A549 (cell line): ENCODE measurements at regions not wholly inside any gene's neighbourhood (a gene's known extent, or its start where the extent isn't known, plus 50 kb on each side); places are given as distances from the start of the nearest gene placed in this dataset.
A peak's percentile ranks its signal among the peaks of the same experiment; 100 is the strongest.

ENCODE experiments used
- ATAC-seq, 2 experiments: fragments of 200-7000 bp in 1 of 2; fragments of >200 bp in 1 of 2; cut with Nextera tagmentation in 1 of 2; cut with Tn5 transposase in 1 of 2; 3 replicates each; pipeline versions ENCODE4 v1.8.0 to v1.9.1; 2018 to 2020; ENCODE audit warnings: mild to moderate bottlenecking in 1 of 2, moderate library complexity in 1 of 2
- CTCF ChIA-PET: fragments of 300-600 bp; sonication (Branson Sonifier 250); formaldehyde crosslinking; extraction: SDS; loops from one replicate; lab custom pipeline; 2021; ENCODE audit warnings: antibody characterized with exemption, inconsistent platforms; lab: Yijun Ruan, JAX
- POLR2A ChIA-PET: fragments of 350-600 bp; formaldehyde crosslinking; extraction: SDS; loops from one replicate; lab custom pipeline; 2021; ENCODE audit warnings: antibody characterized with exemption, inconsistent platforms; lab: Yijun Ruan, JAX
- DNase-seq, 2 experiments: peaks; one replicate each; pipeline versions ENCODE4 v3.0.0 to v3.0.0-alpha.2; 2011 to 2016; ENCODE audit warnings: low read depth in 1 of 2, low spot score in 1 of 2
- FAIRE-seq: peaks from 2 replicates; lab custom pipeline; 2011; peaks lifted over from hg19 to GRCh38; lab: Jason Lieb, UNC
- H3K27ac ChIP-seq, 2 experiments: fragments of >200 bp; sonication (Bioruptor Twin); formaldehyde crosslinking; 3 replicates each; pipeline ENCODE4 v1.5.1; 2016 to 2017
- H3K4me1 ChIP-seq: fragments of >200 bp; sonication (Bioruptor Twin); formaldehyde crosslinking; 3 replicates; pipeline ENCODE4 v1.6.1; 2016
- H3K4me2 ChIP-seq: fragments of >200 bp; sonication (Bioruptor Twin); formaldehyde crosslinking; 3 replicates; pipeline ENCODE4 v1.6.1; 2016
- H3K4me3 ChIP-seq: fragments of >200 bp; sonication (Bioruptor Twin); formaldehyde crosslinking; 3 replicates; pipeline ENCODE4 v1.5.1; 2016
- H3K9me3 ChIP-seq: fragments of >200 bp; sonication (Bioruptor Twin); formaldehyde crosslinking; 3 replicates; pipeline ENCODE4 v1.6.1; 2016
- EHF ChIP-seq: fragments of 250-450 bp; sonication (Bioruptor Pico); IDR thresholded peaks from 2 replicates; pipeline ENCODE4 v1.5.0; 2020; ENCODE audit warnings: mild to moderate bottlenecking
- EHMT2 ChIP-seq: fragments of 200-600 bp; sonication (generic); IDR thresholded peaks from 2 replicates; pipeline ENCODE4 v1.6.1; 2016; ENCODE audit warnings: antibody characterized with exemption, low read depth, mild to moderate bottlenecking, moderate library complexity
- EP300 ChIP-seq, 2 experiments: fragments of >200 bp; sonication (Bioruptor Twin); formaldehyde crosslinking; IDR thresholded peaks; 2 replicates in 1 of 2; 3 replicates in 1 of 2; pipeline ENCODE4 v1.6.1; 2016 to 2017
- ESRRA ChIP-seq: fragments of 150-350 bp; IDR thresholded peaks from 2 replicates; pipeline ENCODE4 v1.6.1; 2014; ENCODE audit warnings: mild to moderate bottlenecking, low read length, borderline replicate concordance
- FOSL2 ChIP-seq, 2 experiments: fragments of 450-650 bp in 1 of 2; fragments of >200 bp in 1 of 2; sonication (Bioruptor Twin) in 1 of 2; formaldehyde crosslinking; IDR thresholded peaks; 2 replicates each; pipeline versions ENCODE4 v1.5.0 to v1.6.1; 2016 to 2020; ENCODE audit warnings: mild to moderate bottlenecking in 1 of 2, moderate library complexity in 1 of 2
- HOXB5 ChIP-seq: fragments of 250-450 bp; sonication (Bioruptor Pico); IDR thresholded peaks from 2 replicates; pipeline ENCODE4 v1.5.0; 2020; ENCODE audit warnings: mild to moderate bottlenecking, moderate library complexity
- JUN ChIP-seq, 2 experiments: fragments of >200 bp; sonication (Bioruptor Twin); formaldehyde crosslinking; IDR thresholded peaks; 2 replicates in 1 of 2; 3 replicates in 1 of 2; pipeline ENCODE4 v1.6.1; 2016 to 2017
- KDM1A ChIP-seq: fragments of 200-600 bp; sonication (generic); IDR thresholded peaks from 2 replicates; pipeline ENCODE4 v1.6.1; 2016; ENCODE audit warnings: low read depth, mild to moderate bottlenecking
- NFE2L2 ChIP-seq: fragments of 150-350 bp; conservative IDR thresholded peaks from 2 replicates; pipeline ENCODE4 v1.6.1; 2014; ENCODE audit warnings: low read length
- NR3C1 ChIP-seq: fragments of >200 bp; sonication (Bioruptor Twin); formaldehyde crosslinking; IDR thresholded peaks from 3 replicates; pipeline ENCODE4 v1.6.1; 2017
- PHF8 ChIP-seq: fragments of 200-600 bp; sonication (generic); IDR thresholded peaks from 2 replicates; pipeline ENCODE4 v1.6.1; 2016; ENCODE audit warnings: low read depth, mild to moderate bottlenecking, antibody characterized with exemption, moderate library complexity, borderline replicate concordance
- POLR2A ChIP-seq: IDR thresholded peaks from 2 replicates; pipeline ENCODE4 v1.6.1; 2012; ENCODE audit warnings: mild to moderate bottlenecking, low read length
- POLR2AphosphoS2 ChIP-seq: conservative IDR thresholded peaks from 2 replicates; pipeline ENCODE4 v1.6.1; 2012; ENCODE audit warnings: low read length, improper control_type of control experiment, inconsistent platforms
- RARB ChIP-seq: fragments of 250-450 bp; sonication (Bioruptor Pico); IDR thresholded peaks from 2 replicates; pipeline ENCODE4 v1.8.0; 2021; ENCODE audit warnings: mild to moderate bottlenecking, moderate library complexity
- ZNF302 ChIP-seq: fragments of 250-450 bp; sonication (Bioruptor Pico); IDR thresholded peaks from 2 replicates; pipeline ENCODE4 v1.9.0; 2021; ENCODE audit warnings: inconsistent platforms, mild to moderate bottlenecking, moderate library complexity
- WGBS: methylation state at CpG from one replicate; pipeline ENCODE4 v1.1.6; 2017; ENCODE audit errors: missing lambda C conversion rate; 5-methylcytosine and 5-hydroxymethylcytosine counted together
- TF ChIP-seq, protein P1 (sequence below): IDR thresholded peaks from 2 replicates; pipeline ENCODE4 v1.6.1; 2012
- TF ChIP-seq, protein P2 (sequence below): IDR thresholded peaks from 2 replicates; pipeline ENCODE4 v1.6.1; 2012; ENCODE audit warnings: low read depth, borderline replicate concordance
- TF ChIP-seq, protein P3 (sequence below): fragments of 150-350 bp; IDR thresholded peaks from 2 replicates; pipeline ENCODE4 v1.6.1; 2014; ENCODE audit warnings: low read depth, mild to moderate bottlenecking, low read length
- TF ChIP-seq, protein P4 (sequence below): fragments of >200 bp; sonication (Bioruptor Twin); formaldehyde crosslinking; IDR thresholded peaks from 3 replicates; pipeline ENCODE4 v1.6.1; 2016
- TF ChIP-seq, protein P5 (sequence below): fragments of >200 bp; sonication (Bioruptor Twin); formaldehyde crosslinking; IDR thresholded peaks from 3 replicates; pipeline ENCODE4 v1.5.1; 2016

DNA sequence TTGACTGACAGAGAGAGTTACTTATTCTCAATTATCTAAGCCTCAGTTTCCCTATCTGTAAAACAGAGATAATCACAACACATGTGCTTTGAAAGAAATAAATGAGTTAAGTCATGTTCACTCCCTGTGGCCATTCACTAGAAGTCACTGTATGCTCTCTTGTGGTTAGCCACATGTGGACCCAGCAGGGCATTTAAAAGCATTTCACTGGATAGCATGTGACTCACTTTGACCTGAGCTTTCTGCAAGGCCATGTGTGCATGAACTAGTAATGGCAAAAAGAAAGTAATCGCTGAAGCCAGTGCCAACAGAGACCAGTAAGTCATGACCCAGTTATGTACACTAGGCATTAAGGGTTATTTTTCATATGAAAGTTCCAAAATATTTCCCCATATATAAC is 557.0 kb upstream of the IGFBP3 start:
- CTCF ChIA-PET = no interaction called here
- WGBS = 46% methylated on average over 1 of the region's 1 CpG
- TF ChIP-seq RARB (CRISPR knock-in tag) (no peak), HOXB5 (CRISPR knock-in tag) (no peak)
- TF ChIP-seq, protein P1, sequence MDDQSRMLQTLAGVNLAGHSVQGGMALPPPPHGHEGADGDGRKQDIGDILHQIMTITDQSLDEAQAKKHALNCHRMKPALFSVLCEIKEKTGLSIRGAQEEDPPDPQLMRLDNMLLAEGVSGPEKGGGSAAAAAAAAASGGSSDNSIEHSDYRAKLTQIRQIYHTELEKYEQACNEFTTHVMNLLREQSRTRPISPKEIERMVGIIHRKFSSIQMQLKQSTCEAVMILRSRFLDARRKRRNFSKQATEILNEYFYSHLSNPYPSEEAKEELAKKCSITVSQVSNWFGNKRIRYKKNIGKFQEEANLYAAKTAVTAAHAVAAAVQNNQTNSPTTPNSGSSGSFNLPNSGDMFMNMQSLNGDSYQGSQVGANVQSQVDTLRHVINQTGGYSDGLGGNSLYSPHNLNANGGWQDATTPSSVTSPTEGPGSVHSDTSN = no peak
- ATAC-seq (no peak), DNase-seq (no peak), FAIRE-seq (peak; percentile 63)
- no peak overlapping the region for H3K27ac ChIP-seq
- POLR2A ChIA-PET = no interaction called here
- H3K9me3 ChIP-seq = no peaks in the 10 kb centered on the region
- no peaks in the 10 kb centered on the region for H3K4me1 ChIP-seq
- H3K4me2 ChIP-seq = no peak overlapping the region
- no peak overlapping the region for H3K4me3 ChIP-seq

DNA sequence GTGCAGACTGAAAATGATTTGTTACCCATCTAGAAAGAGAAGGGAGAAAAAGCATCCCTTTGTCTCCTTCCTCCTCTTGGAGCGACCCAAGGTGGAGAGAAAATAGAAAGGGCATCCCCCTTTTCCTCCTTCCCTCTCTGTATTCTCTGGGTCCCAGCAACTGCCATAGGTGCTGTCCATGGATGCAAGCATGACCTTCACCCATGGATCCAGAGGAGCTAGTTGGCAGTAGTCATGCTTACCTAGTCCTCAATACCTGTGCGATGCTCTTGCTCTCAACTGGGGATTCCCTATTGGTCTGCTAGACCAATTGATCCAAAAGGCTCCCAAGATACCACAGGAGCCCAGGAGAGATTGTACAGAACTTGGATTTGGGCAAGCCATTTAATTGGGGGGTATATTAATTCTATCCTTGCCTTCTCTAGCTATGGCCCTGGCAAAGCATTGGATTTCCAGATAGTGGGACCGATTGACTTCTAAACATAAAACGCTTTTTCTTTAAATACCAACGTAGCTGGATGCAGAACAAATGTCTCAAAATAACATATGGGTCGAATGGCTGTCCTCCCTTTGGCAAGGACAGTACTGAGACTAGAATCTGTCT is 547.8 kb upstream of the IGFBP3 start:
- FAIRE-seq (no peak), ATAC-seq (no peak)
- POLR2A ChIA-PET = no interaction called here
- no peak overlapping the region for H3K27ac ChIP-seq
- TF ChIP-seq KDM1A = no peak
- no peak for TF ChIP-seq NR3C1
- no peak for TF ChIP-seq EP300 (IDR thresholded peaks at IDR 0.05)
- TF ChIP-seq ZNF302 = no peak
- TF ChIP-seq EHF (CRISPR knock-in tag) = no peak
- TF ChIP-seq PHF8 = no peak
- no peak for TF ChIP-seq HOXB5 (CRISPR knock-in tag)
- TF ChIP-seq EHMT2 = no peak
- TF ChIP-seq JUN (IDR thresholded peaks at IDR 0.05) = no peak
- TF ChIP-seq POLR2AphosphoS2 = no peak
- TF ChIP-seq, protein P2, sequence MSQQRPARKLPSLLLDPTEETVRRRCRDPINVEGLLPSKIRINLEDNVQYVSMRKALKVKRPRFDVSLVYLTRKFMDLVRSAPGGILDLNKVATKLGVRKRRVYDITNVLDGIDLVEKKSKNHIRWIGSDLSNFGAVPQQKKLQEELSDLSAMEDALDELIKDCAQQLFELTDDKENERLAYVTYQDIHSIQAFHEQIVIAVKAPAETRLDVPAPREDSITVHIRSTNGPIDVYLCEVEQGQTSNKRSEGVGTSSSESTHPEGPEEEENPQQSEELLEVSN = no peak
- no peak for TF ChIP-seq ESRRA
- no peak for TF ChIP-seq POLR2A
- TF ChIP-seq, protein P3, sequence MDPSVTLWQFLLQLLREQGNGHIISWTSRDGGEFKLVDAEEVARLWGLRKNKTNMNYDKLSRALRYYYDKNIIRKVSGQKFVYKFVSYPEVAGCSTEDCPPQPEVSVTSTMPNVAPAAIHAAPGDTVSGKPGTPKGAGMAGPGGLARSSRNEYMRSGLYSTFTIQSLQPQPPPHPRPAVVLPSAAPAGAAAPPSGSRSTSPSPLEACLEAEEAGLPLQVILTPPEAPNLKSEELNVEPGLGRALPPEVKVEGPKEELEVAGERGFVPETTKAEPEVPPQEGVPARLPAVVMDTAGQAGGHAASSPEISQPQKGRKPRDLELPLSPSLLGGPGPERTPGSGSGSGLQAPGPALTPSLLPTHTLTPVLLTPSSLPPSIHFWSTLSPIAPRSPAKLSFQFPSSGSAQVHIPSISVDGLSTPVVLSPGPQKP = no peak
- TF ChIP-seq, protein P4, sequence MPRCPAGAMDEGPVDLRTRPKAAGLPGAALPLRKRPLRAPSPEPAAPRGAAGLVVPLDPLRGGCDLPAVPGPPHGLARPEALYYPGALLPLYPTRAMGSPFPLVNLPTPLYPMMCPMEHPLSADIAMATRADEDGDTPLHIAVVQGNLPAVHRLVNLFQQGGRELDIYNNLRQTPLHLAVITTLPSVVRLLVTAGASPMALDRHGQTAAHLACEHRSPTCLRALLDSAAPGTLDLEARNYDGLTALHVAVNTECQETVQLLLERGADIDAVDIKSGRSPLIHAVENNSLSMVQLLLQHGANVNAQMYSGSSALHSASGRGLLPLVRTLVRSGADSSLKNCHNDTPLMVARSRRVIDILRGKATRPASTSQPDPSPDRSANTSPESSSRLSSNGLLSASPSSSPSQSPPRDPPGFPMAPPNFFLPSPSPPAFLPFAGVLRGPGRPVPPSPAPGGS = no peak
- no peak for TF ChIP-seq FOSL2 (IDR thresholded peaks at IDR 0.05)
- TF ChIP-seq FOSL2 (CRISPR knock-in tag; IDR thresholded peaks at IDR 0.05) = no peak
- TF ChIP-seq NFE2L2 = no peak
- TF ChIP-seq, protein P5, sequence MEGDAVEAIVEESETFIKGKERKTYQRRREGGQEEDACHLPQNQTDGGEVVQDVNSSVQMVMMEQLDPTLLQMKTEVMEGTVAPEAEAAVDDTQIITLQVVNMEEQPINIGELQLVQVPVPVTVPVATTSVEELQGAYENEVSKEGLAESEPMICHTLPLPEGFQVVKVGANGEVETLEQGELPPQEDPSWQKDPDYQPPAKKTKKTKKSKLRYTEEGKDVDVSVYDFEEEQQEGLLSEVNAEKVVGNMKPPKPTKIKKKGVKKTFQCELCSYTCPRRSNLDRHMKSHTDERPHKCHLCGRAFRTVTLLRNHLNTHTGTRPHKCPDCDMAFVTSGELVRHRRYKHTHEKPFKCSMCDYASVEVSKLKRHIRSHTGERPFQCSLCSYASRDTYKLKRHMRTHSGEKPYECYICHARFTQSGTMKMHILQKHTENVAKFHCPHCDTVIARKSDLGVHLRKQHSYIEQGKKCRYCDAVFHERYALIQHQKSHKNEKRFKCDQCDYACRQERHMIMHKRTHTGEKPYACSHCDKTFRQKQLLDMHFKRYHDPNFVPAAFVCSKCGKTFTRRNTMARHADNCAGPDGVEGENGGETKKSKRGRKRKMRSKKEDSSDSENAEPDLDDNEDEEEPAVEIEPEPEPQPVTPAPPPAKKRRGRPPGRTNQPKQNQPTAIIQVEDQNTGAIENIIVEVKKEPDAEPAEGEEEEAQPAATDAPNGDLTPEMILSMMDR = no peak
- TF ChIP-seq, all 56 proteins: peak for 0
- no peak overlapping the region for H3K4me3 ChIP-seq
- H3K4me1 ChIP-seq = no peaks in the 10 kb centered on the region
- peak in 1 of 2 experiments; percentile 46 for DNase-seq
- WGBS = 15% methylated on average over 6 of the region's 6 CpGs
- CTCF ChIA-PET = no interaction called here
- H3K9me3 ChIP-seq = peaks cover 27% of the 10 kb centered on the region
- H3K4me2 ChIP-seq = no peak overlapping the region
